ENCODE measurements at regions not wholly inside any gene's neighbourhood (a gene's known extent, or its start where the extent isn't known, plus 50 kb on each side); places are given as distances from the start of the nearest gene placed in this dataset.

DNA sequence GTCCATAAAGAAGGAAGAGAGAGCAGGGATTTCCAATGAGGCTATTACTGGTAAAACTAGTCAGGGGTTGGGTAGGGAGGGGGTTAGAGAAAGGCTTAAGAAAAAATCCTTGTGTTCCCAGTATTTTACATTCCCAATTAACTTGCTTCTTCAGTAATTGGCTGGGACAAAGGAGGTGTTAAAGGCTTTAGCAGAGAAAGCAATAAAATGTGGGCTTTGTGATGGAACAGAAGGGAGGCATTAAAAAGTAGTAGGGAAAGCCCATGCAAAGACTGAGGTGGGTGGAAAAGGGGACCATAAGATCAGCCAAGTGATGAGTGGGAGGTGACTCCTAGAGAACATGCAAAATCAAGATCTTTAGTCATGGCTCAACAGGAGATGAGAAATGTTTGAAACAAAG, 1467.2 kb downstream of the RPA4 start:
- Histone ChIP-seq H3K9me3 (no peaks in the 10 kb centered on the region), H3K4me1 (no peaks in the 10 kb centered on the region), H3K27me3 (no peaks in the 10 kb centered on the region), H3K27ac (replicated peaks in 1 of 4) (no peak overlapping the region), H3K36me3 (no peaks in the 10 kb centered on the region), H3K4me3 (no peak overlapping the region)
- DNase-seq (ENCODE audit: extremely low spot score) = no peak
- intact Hi-C loops (cut with DNase I) = no loop called here
- TF ChIP-seq CTCF (IDR thresholded peaks at IDR 0.05) (no peak), POLR2A (IDR thresholded peaks at IDR 0.05; ENCODE audit: low read depth) (no peak), POLR2AphosphoS5 (IDR thresholded peaks at IDR 0.05) (no peak), EP300 (IDR thresholded peaks at IDR 0.05) (no peak)

- Histone ChIP-seq H3K27ac (replicated peaks in 1 of 4) (no peak overlapping the region), H3K9me3 (no peaks in the 10 kb centered on the region), H3K4me1 (no peaks in the 10 kb centered on the region), H3K27me3 (no peaks in the 10 kb centered on the region), H3K36me3 (no peaks in the 10 kb centered on the region), H3K4me3 (no peak overlapping the region)
- DNase-seq (ENCODE audit: extremely low spot score) = no peak
- TF ChIP-seq POLR2AphosphoS5 (IDR thresholded peaks at IDR 0.05) (no peak), CTCF (IDR thresholded peaks at IDR 0.05) (no peak), EP300 (IDR thresholded peaks at IDR 0.05) (no peak), POLR2A (IDR thresholded peaks at IDR 0.05; ENCODE audit: low read depth) (no peak)
- intact Hi-C loops (cut with DNase I) = no loop called here
These were observed 1473.4 kb downstream of the RPA4 start for GRCh38 chrX:98357146-98357545.

- TF ChIP-seq EP300 (IDR thresholded peaks at IDR 0.05) (no peak), POLR2AphosphoS5 (IDR thresholded peaks at IDR 0.05) (no peak), POLR2A (IDR thresholded peaks at IDR 0.05; ENCODE audit: low read depth) (no peak), CTCF (IDR thresholded peaks at IDR 0.05) (no peak)
- Histone ChIP-seq H3K9me3 (no peaks in the 10 kb centered on the region), H3K27me3 (no peaks in the 10 kb centered on the region), H3K4me1 (no peaks in the 10 kb centered on the region), H3K36me3 (no peaks in the 10 kb centered on the region), H3K4me3 (no peak overlapping the region), H3K27ac (replicated peaks in 1 of 4) (no peak overlapping the region)
- intact Hi-C loops (cut with DNase I) = no loop called here
- no peak for DNase-seq (ENCODE audit: extremely low spot score)
These were observed 1478.9 kb downstream of the RPA4 start for GRCh38 chrX:98362630-98363029.

GRCh38 chrX:98371994-98372393, 1488.3 kb downstream of the RPA4 start:
- no peak overlapping the region for H3K4me3 ChIP-seq
- intact Hi-C loops (cut with DNase I) = no loop called here
- H3K4me1 ChIP-seq = no peaks in the 10 kb centered on the region
- no peaks in the 10 kb centered on the region for H3K36me3 ChIP-seq
- H3K9me3 ChIP-seq = peaks cover 0 to 14% (median 0%) of the 10 kb centered on the region in 4 donors
- H3K27me3 ChIP-seq = no peaks in the 10 kb centered on the region
- no peak overlapping the region for H3K27ac ChIP-seq (replicated peaks in 1 of 4)
- DNase-seq (ENCODE audit: extremely low spot score) = no peak
- no peak for TF ChIP-seq EP300 (IDR thresholded peaks at IDR 0.05)
- no peak for TF ChIP-seq CTCF (IDR thresholded peaks at IDR 0.05)
- no peak for TF ChIP-seq POLR2AphosphoS5 (IDR thresholded peaks at IDR 0.05)
- TF ChIP-seq POLR2A (IDR thresholded peaks at IDR 0.05; ENCODE audit: low read depth) = no peak
- WGBS = 73% methylated on average over 2 of the region's 2 CpGs

DNA sequence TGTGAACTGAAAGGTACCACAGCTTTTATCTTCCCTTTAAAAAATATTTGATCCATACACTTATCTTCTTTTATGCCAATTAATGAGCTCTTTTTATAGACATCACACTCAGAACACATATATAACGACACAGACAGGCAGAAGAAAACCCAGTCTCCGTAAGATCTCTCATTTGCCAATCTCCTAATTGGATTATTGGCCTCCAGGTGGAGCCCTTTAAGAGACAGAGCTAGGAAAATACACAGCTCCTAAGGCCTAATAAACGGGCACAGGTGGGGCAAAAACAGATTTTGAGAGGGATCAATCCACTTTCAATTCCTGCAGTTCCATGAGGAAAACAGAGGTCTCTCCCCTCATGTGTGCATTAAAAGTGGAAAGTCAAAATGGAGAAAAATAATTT, 1495.4 kb downstream of the RPA4 start:
- H3K4me1 ChIP-seq = no peaks in the 10 kb centered on the region
- H3K9me3 ChIP-seq = peaks cover 0 to 21% (median 0%) of the 10 kb centered on the region in 4 donors
- no peak for DNase-seq (ENCODE audit: extremely low spot score)
- H3K4me3 ChIP-seq = no peak overlapping the region
- TF ChIP-seq POLR2AphosphoS5 (IDR thresholded peaks at IDR 0.05) (no peak), EP300 (IDR thresholded peaks at IDR 0.05) (no peak), POLR2A (IDR thresholded peaks at IDR 0.05; ENCODE audit: low read depth) (no peak), CTCF (IDR thresholded peaks at IDR 0.05) (no peak)
- no peak overlapping the region for H3K27ac ChIP-seq (replicated peaks in 1 of 4)
- intact Hi-C loops (cut with DNase I) = no loop called here
- no peaks in the 10 kb centered on the region for H3K36me3 ChIP-seq
- no peaks in the 10 kb centered on the region for H3K27me3 ChIP-seq
- 68% methylated on average over 3 of the region's 3 CpGs for WGBS

All from esophagus muscularis mucosa (tissue), 4 donors.